ENCODE measurements at regions not wholly inside any gene's neighbourhood (a gene's known extent, or its start where the extent isn't known, plus 50 kb on each side); places are given as distances from the start of the nearest gene placed in this dataset.

DNA sequence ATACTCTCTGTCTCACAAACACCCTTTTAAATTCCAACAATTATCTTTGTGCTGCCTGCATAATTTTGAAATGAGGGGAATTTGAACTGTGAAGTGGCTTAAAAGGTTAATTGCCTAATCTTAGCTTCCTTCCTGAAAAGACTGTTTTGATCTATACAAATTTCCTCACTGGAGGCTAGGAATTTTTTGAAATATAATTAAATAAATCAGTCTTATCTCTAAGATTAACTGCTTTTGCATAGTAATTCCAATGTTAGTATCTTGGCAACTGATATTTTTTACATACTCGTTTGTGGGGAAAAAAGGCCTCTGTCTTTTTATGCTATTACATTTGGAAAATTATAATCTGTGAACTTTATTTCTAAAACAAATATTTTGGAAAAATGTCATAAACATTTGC, 498.5 kb downstream of the TMTC2 start:
- no peak for DNase-seq

Measured in activated CD4-positive, alpha-beta T cell treated with anti-CD3 and anti-CD28 coated beads for 4 hours (primary cell).